ENCODE measurements at regions not wholly inside any gene's neighbourhood (a gene's known extent, or its start where the extent isn't known, plus 50 kb on each side); places are given as distances from the start of the nearest gene placed in this dataset.
"Not testable (repeated sequence)": the region's sequence is repeated elsewhere in the genome, so short reads cannot be mapped to it uniquely, and the experiment has no call there.

DNA sequence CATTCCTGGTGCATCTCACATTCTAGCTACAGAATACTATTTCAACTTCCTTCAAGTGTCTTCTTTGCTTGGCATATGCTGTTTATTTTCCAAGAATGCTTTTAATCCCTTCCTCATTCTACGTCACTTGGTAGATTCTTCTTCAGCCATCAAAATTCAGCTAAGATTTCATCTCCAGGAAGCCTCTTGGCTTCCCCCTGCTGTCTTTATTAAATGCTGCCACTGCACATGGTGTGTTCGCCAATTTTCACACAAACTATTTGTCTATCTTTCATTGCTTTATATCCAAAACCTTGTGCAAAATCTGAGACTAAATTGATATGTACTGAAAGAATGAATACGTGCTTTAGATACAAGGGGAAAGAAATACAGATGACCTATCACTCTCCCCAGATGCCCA, 253.0 kb downstream of the RFPL4B start:
- TF ChIP-seq, protein P1, sequence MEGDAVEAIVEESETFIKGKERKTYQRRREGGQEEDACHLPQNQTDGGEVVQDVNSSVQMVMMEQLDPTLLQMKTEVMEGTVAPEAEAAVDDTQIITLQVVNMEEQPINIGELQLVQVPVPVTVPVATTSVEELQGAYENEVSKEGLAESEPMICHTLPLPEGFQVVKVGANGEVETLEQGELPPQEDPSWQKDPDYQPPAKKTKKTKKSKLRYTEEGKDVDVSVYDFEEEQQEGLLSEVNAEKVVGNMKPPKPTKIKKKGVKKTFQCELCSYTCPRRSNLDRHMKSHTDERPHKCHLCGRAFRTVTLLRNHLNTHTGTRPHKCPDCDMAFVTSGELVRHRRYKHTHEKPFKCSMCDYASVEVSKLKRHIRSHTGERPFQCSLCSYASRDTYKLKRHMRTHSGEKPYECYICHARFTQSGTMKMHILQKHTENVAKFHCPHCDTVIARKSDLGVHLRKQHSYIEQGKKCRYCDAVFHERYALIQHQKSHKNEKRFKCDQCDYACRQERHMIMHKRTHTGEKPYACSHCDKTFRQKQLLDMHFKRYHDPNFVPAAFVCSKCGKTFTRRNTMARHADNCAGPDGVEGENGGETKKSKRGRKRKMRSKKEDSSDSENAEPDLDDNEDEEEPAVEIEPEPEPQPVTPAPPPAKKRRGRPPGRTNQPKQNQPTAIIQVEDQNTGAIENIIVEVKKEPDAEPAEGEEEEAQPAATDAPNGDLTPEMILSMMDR (IDR thresholded peaks at IDR 0.05; ENCODE audit: low read depth, low read length) = peak; percentile 13
- no peak for DNase-seq (ENCODE audit: low read depth in 2 of 2)
- no peak overlapping the region for H3K4me3 ChIP-seq (replicated peaks in 1 of 2; ENCODE audit: low read depth in 2 of 2, low read length in 2 of 2)

DNA sequence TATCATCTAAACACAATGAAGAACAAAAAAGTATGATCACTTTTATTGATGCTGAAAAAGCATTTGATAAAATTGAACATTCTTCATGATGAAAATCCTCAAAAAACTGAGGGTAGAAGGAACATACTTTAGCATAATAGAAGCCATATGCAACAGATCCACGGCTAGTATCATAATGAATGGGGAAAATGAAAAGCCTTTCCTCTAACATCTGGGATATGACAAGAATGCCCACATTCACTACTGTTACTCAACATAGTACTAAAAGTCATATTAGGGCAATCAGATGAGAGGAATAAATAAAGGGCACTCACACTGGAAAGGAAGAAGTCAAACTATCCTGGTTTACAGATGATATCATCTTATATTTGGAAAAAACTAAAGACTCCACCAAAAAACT, 256.6 kb downstream of the RFPL4B start:
- TF ChIP-seq, protein P1 (IDR thresholded peaks at IDR 0.05; ENCODE audit: low read depth, low read length) = no peak
- no peak overlapping the region for H3K4me3 ChIP-seq (replicated peaks in 1 of 2; ENCODE audit: low read depth in 2 of 2, low read length in 2 of 2)
- no peak for DNase-seq (ENCODE audit: low read depth in 2 of 2)

- H3K4me3 ChIP-seq (replicated peaks in 1 of 2; ENCODE audit: low read depth in 2 of 2, low read length in 2 of 2) = no peak overlapping the region
- TF ChIP-seq, protein P1 (IDR thresholded peaks at IDR 0.05; ENCODE audit: low read depth, low read length) = no peak
- DNase-seq (ENCODE audit: low read depth in 2 of 2) = no peak
Measured at GRCh38 chr6:112606656-112607435, 259.7 kb downstream of the RFPL4B start.

GRCh38 chr6:112608925-112609324, 261.8 kb downstream of the RFPL4B start:
- H3K4me3 ChIP-seq (replicated peaks in 1 of 2; ENCODE audit: low read depth in 2 of 2, low read length in 2 of 2); DNase-seq (ENCODE audit: low read depth in 2 of 2): not testable (repeated sequence)

DNA sequence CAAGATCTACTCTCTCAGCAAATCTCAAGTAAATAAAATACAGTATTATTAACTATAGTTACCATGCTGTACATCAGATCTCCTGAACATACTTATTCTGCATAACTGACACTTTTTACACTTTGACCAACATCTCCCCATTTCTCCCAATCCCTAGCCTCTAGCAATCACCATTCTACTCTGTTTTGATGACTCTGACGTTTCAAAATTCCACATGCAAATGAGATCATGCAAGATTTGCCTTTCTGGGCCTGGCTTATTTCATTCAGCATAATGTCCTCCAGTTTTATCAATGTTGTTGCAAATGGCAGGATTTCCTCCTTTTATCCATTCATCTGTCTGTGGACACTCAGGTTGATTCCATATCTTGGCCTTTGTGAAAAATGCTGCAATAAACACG, 266.3 kb downstream of the RFPL4B start:
- no peak overlapping the region for H3K4me3 ChIP-seq (replicated peaks in 1 of 2; ENCODE audit: low read depth in 2 of 2, low read length in 2 of 2)
- no peak for DNase-seq (ENCODE audit: low read depth in 2 of 2)
- TF ChIP-seq, protein P1 (IDR thresholded peaks at IDR 0.05; ENCODE audit: low read depth, low read length) = no peak

DNA sequence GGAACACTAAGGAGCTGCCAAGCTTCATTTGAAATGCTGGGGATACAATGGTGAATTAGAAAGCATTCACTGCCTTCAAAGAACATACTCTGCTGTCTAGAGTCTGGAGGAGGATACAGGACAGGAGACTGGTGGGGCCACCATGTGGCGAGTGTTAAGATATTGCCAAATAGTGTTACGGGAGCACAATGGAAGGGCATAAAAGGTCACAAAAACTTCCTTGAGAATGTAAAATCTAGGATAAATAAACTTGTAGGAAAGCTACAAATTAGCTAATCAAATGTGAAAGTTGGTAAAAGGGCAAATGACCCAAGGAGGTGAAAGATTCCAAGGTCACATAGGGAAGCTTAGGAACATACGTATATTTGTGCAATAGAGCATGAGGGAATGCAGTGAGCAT, 271.7 kb downstream of the RFPL4B start:
- TF ChIP-seq, protein P1 (IDR thresholded peaks at IDR 0.05; ENCODE audit: low read depth, low read length) = no peak
- H3K4me3 ChIP-seq (replicated peaks in 1 of 2; ENCODE audit: low read depth in 2 of 2, low read length in 2 of 2) = no peak overlapping the region
- peak in 1 of 2 donors; percentile 20 for DNase-seq (ENCODE audit: low read depth in 2 of 2)

DNA sequence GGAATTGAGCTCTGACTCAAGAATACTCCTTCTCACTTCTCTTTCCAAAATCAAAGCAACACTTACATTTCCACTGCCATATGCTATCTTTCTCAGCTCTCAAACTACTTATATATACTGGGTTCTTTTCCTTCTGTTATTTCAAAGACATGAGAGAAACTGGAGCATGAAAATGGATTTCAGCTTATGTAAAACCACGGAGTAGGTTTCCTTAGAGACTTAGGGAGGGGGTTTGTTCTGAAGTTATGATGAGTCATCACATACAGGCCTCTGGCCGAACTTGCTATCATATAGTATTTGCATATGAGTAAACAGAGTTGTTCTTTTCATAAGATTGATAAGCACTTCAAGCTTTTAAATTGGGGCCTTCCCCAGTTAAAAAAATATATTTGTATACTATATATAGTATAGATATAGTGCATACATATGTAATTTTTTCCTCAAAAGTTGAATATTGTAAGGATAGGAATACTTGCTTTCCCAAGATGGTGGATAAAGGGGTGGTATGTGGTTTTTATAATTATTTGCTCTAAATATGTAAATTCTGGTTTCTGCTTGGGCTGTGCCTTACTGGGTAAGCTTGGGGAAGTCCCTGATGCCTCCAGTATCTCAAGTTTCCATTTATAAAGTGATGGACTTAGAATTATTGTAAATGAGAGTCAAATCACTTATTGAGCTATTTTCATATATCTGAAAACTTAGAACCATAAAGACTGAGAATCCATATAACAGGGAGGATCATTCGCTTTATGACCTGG, 273.9 kb downstream of the RFPL4B start:
- DNase-seq (ENCODE audit: low read depth in 2 of 2) = peak; percentile 63 to 66
- no peak overlapping the region for H3K4me3 ChIP-seq (replicated peaks in 1 of 2; ENCODE audit: low read depth in 2 of 2, low read length in 2 of 2)
- TF ChIP-seq, protein P1 (IDR thresholded peaks at IDR 0.05; ENCODE audit: low read depth, low read length) = no peak

Data from cardiac fibroblast (primary cell).